K562 (cell line): ENCODE measurements at regions not wholly inside any gene's neighbourhood (a gene's known extent, or its start where the extent isn't known, plus 50 kb on each side); places are given as distances from the start of the nearest gene placed in this dataset.
A peak's percentile ranks its signal among the peaks of the same experiment; 100 is the strongest.

Experiments used
- ATAC-seq: fragments of 200-7000 bp; cut with Tn5 transposase; 3 replicates; pipeline ENCODE4 v1.9.1; 2020; ENCODE audit warnings: moderate library complexity
- BruUV-seq: library from RNA; stranded (reverse); fragments of 400-500 nt; replicated peaks from 2 replicates; lab custom pipeline; 2021; lab: Mats Ljungman, UMichigan
- CTCF ChIA-PET: fragments of 300-600 bp; formaldehyde crosslinking; extraction: SDS; loops from one replicate; lab custom pipeline; 2021; ENCODE audit warnings: low intra/inter-chr PET ratio; lab: Yijun Ruan, JAX
- POLR2A ChIA-PET: fragments of 300-600, 350-650 bp; sonication (Branson Sonifier 250); formaldehyde crosslinking; extraction: SDS; loops from one replicate; lab custom pipeline; 2021; ENCODE audit warnings: antibody characterized with exemption, inconsistent platforms; lab: Yijun Ruan, JAX
- DNase-seq, 4 experiments: peaks; one replicate each; pipeline versions ENCODE4 v3.0.0 to v3.0.0-alpha.2; 2011 to 2018; ENCODE audit warnings: low spot score in 3 of 4, mixed read lengths in 3 of 4; ENCODE audit errors: extremely low read depth in 1 of 4
- FAIRE-seq: peaks from 2 replicates; lab custom pipeline; 2011; peaks lifted over from hg19 to GRCh38; lab: Jason Lieb, UNC
- H2AFZ ChIP-seq: 2 replicates; pipeline ENCODE4 v1.6.0; 2011; ENCODE audit warnings: low read depth, low read length, control low read depth, inconsistent platforms
- H3K27ac ChIP-seq: fragments of 200-600 bp; 3 replicates; pipeline ENCODE4 v1.8.0; 2011; ENCODE audit warnings: low read depth, mild to moderate bottlenecking, control low read depth, inconsistent platforms, low read length, moderate library complexity, mixed read lengths; ENCODE audit errors: extremely low read depth
- H3K27me3 ChIP-seq, 2 experiments: fragments of 300-600 bp in 1 of 2; 2 replicates in 1 of 2; 3 replicates in 1 of 2; pipeline versions ENCODE4 v1.6.0 to v1.8.0; 2011; ENCODE audit warnings: inconsistent platforms in 2 of 2, low read length in 2 of 2, mild to moderate bottlenecking in 1 of 2, mixed read lengths in 1 of 2, moderate library complexity in 1 of 2; ENCODE audit not compliant: control insufficient read depth in 2 of 2, insufficient read depth in 2 of 2
- H3K36me3 ChIP-seq: fragments of 300-600 bp; 3 replicates; pipeline ENCODE4 v1.8.0; 2011; ENCODE audit warnings: mild to moderate bottlenecking, low read length, inconsistent platforms; ENCODE audit not compliant: control insufficient read depth, insufficient read depth
- H3K4me1 ChIP-seq, 2 experiments: fragments of 200-600 bp in 1 of 2; replicated peaks in 1 of 2; 2 replicates in 1 of 2; 3 replicates in 1 of 2; pipeline versions ENCODE4 v1.5.1 to v1.8.0; 2011; ENCODE audit warnings: inconsistent platforms in 2 of 2, low read length in 2 of 2, mild to moderate bottlenecking in 1 of 2, mixed read lengths in 1 of 2, moderate library complexity in 1 of 2; ENCODE audit not compliant: control insufficient read depth in 2 of 2, insufficient read depth in 2 of 2
- H3K4me2 ChIP-seq: 2 replicates; pipeline ENCODE4 v1.6.1; 2011; ENCODE audit warnings: low read length, control low read depth, inconsistent platforms, mixed read lengths; ENCODE audit not compliant: insufficient read depth
- H3K4me3 ChIP-seq: fragments of 200-600 bp; sonication (generic), shearing (Covaris generic); 2 replicates; pipeline ENCODE4 v1.5.1; 2016; ENCODE audit warnings: control low read depth, inconsistent platforms
- H3K79me2 ChIP-seq: fragments of 200-600 bp; 3 replicates; pipeline ENCODE4 v1.8.0; 2011; ENCODE audit warnings: low read length, inconsistent platforms; ENCODE audit not compliant: control insufficient read depth, insufficient read depth
- H3K9ac ChIP-seq, 2 experiments: 2 replicates each; pipeline versions ENCODE4 v1.6.0 to v1.6.1; 2011; ENCODE audit warnings: low read depth in 2 of 2, low read length in 2 of 2, control low read depth in 1 of 2, inconsistent platforms in 1 of 2, mild to moderate bottlenecking in 1 of 2, mixed read lengths in 1 of 2; ENCODE audit not compliant: insufficient read depth in 1 of 2
- H3K9me1 ChIP-seq: one replicate; pipeline ENCODE4 v1.6.0; 2011; ENCODE audit warnings: inconsistent platforms, mild to moderate bottlenecking, low read length, moderate library complexity; ENCODE audit not compliant: control insufficient read depth, insufficient read depth
- H3K9me3 ChIP-seq: replicated peaks from 2 replicates; pipeline ENCODE4 v1.5.1; 2011; ENCODE audit warnings: low read depth, low read length, inconsistent platforms; ENCODE audit not compliant: control insufficient read depth, insufficient read depth
- H4K20me1 ChIP-seq: replicated peaks from 2 replicates; pipeline ENCODE4 v1.6.1; 2011; ENCODE audit warnings: low read length, inconsistent platforms, mixed read lengths; ENCODE audit not compliant: control insufficient read depth, insufficient read depth
- BRF1 ChIP-seq: IDR thresholded peaks from 3 replicates; pipeline ENCODE4 v1.6.1; 2011; ENCODE audit warnings: borderline replicate concordance, mild to moderate bottlenecking; ENCODE audit not compliant: insufficient read length; ENCODE audit errors: extremely low read depth
- DACH1 ChIP-seq: fragments of 450-650 bp; IDR thresholded peaks from 2 replicates; pipeline ENCODE4 v1.6.1; 2018; ENCODE audit not compliant: partially characterized antibody
- DPF2 ChIP-seq: fragments of 450-650 bp; IDR thresholded peaks from 2 replicates; pipeline ENCODE4 v1.6.1; 2016
- GABPA ChIP-seq: fragments of 200-800 bp; sonication (Bioruptor generic); conservative IDR thresholded peaks from 2 replicates; pipeline ENCODE4 v1.6.1; 2016; ENCODE audit warnings: low read depth, missing genetic modification characterization, missing compliant biosample characterization
- HOMEZ ChIP-seq: fragments of 250-450 bp; sonication (Bioruptor Pico); IDR thresholded peaks from 2 replicates; pipeline ENCODE4 v1.4.0; 2020; ENCODE audit warnings: mild to moderate bottlenecking, moderate library complexity
- NELFE ChIP-seq: IDR thresholded peaks from 2 replicates; pipeline ENCODE4 v1.6.1; 2011; ENCODE audit warnings: mild to moderate bottlenecking; ENCODE audit not compliant: insufficient read depth, insufficient read length
- SAFB2 ChIP-seq: fragments of 200-400 bp; formaldehyde crosslinking; IDR thresholded peaks from 2 replicates; pipeline ENCODE4 v1.6.1; 2018; ENCODE audit warnings: borderline replicate concordance, low read length, low read depth, moderate library complexity; ENCODE audit not compliant: severe bottlenecking
- WGBS: fragments of 100-300 bp; shearing (Covaris generic); methylation state at CpG from one replicate; pipeline ENCODE4 v1.1.6; 2016; ENCODE audit warnings: low coverage, mixed read lengths; ENCODE audit not compliant: insufficient coverage; ENCODE audit errors: missing lambda C conversion rate; 5-methylcytosine and 5-hydroxymethylcytosine counted together
- in situ Hi-C: fragments of 300-500 bp; cut with MboI; formaldehyde crosslinking; loops from 4 replicates; pipeline ENCODE4 v1.15.0; 2018; ENCODE audit warnings: inconsistent platforms, mixed read lengths
- intact Hi-C: fragments of 100-400 bp; cut with micrococcal nuclease; formaldehyde crosslinking; loops from 2 replicates; pipeline ENCODE4 v1.14.2; 2022
- TF ChIP-seq, protein P1 (sequence below): fragments of 450-650 bp; IDR thresholded peaks from 2 replicates; pipeline ENCODE4 v1.6.1; 2016; ENCODE audit warnings: mild to moderate bottlenecking, moderate library complexity

- no peaks in the 10 kb centered on the region for H3K36me3 ChIP-seq
- WGBS, result 34% methylated on average over 3 of the region's 3 CpGs
- H3K4me2 ChIP-seq, result no peak overlapping the region
- no peaks in the 10 kb centered on the region for H3K9me3 ChIP-seq
- in situ Hi-C loops (no loop called here), intact Hi-C loops (no loop called here)
- TF ChIP-seq DPF2 (no peak), HOMEZ (CRISPR knock-in tag) (no peak), GABPA (tag) (peak; percentile 41; the same call in 1 of the 2 replicates), BRF1 (no peak), NELFE (no peak), SAFB2 (no peak), DACH1 (no peak)
- TF ChIP-seq, protein P1, sequence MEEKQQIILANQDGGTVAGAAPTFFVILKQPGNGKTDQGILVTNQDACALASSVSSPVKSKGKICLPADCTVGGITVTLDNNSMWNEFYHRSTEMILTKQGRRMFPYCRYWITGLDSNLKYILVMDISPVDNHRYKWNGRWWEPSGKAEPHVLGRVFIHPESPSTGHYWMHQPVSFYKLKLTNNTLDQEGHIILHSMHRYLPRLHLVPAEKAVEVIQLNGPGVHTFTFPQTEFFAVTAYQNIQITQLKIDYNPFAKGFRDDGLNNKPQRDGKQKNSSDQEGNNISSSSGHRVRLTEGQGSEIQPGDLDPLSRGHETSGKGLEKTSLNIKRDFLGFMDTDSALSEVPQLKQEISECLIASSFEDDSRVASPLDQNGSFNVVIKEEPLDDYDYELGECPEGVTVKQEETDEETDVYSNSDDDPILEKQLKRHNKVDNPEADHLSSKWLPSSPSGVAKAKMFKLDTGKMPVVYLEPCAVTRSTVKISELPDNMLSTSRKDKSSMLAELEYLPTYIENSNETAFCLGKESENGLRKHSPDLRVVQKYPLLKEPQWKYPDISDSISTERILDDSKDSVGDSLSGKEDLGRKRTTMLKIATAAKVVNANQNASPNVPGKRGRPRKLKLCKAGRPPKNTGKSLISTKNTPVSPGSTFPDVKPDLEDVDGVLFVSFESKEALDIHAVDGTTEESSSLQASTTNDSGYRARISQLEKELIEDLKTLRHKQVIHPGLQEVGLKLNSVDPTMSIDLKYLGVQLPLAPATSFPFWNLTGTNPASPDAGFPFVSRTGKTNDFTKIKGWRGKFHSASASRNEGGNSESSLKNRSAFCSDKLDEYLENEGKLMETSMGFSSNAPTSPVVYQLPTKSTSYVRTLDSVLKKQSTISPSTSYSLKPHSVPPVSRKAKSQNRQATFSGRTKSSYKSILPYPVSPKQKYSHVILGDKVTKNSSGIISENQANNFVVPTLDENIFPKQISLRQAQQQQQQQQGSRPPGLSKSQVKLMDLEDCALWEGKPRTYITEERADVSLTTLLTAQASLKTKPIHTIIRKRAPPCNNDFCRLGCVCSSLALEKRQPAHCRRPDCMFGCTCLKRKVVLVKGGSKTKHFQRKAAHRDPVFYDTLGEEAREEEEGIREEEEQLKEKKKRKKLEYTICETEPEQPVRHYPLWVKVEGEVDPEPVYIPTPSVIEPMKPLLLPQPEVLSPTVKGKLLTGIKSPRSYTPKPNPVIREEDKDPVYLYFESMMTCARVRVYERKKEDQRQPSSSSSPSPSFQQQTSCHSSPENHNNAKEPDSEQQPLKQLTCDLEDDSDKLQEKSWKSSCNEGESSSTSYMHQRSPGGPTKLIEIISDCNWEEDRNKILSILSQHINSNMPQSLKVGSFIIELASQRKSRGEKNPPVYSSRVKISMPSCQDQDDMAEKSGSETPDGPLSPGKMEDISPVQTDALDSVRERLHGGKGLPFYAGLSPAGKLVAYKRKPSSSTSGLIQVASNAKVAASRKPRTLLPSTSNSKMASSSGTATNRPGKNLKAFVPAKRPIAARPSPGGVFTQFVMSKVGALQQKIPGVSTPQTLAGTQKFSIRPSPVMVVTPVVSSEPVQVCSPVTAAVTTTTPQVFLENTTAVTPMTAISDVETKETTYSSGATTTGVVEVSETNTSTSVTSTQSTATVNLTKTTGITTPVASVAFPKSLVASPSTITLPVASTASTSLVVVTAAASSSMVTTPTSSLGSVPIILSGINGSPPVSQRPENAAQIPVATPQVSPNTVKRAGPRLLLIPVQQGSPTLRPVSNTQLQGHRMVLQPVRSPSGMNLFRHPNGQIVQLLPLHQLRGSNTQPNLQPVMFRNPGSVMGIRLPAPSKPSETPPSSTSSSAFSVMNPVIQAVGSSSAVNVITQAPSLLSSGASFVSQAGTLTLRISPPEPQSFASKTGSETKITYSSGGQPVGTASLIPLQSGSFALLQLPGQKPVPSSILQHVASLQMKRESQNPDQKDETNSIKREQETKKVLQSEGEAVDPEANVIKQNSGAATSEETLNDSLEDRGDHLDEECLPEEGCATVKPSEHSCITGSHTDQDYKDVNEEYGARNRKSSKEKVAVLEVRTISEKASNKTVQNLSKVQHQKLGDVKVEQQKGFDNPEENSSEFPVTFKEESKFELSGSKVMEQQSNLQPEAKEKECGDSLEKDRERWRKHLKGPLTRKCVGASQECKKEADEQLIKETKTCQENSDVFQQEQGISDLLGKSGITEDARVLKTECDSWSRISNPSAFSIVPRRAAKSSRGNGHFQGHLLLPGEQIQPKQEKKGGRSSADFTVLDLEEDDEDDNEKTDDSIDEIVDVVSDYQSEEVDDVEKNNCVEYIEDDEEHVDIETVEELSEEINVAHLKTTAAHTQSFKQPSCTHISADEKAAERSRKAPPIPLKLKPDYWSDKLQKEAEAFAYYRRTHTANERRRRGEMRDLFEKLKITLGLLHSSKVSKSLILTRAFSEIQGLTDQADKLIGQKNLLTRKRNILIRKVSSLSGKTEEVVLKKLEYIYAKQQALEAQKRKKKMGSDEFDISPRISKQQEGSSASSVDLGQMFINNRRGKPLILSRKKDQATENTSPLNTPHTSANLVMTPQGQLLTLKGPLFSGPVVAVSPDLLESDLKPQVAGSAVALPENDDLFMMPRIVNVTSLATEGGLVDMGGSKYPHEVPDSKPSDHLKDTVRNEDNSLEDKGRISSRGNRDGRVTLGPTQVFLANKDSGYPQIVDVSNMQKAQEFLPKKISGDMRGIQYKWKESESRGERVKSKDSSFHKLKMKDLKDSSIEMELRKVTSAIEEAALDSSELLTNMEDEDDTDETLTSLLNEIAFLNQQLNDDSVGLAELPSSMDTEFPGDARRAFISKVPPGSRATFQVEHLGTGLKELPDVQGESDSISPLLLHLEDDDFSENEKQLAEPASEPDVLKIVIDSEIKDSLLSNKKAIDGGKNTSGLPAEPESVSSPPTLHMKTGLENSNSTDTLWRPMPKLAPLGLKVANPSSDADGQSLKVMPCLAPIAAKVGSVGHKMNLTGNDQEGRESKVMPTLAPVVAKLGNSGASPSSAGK, result peak; percentile 40; the same call in 1 of the 2 replicates
- no peaks in the 10 kb centered on the region for H4K20me1 ChIP-seq
- peak overlapping the region; percentile 91 for H2AFZ ChIP-seq
- H3K4me3 ChIP-seq, result no peak overlapping the region
- FAIRE-seq (no peak), ATAC-seq (peak; percentile 43), DNase-seq (no peak)
- CTCF ChIA-PET, result no interaction called here
- no peak overlapping the region for H3K9ac ChIP-seq
- POLR2A ChIA-PET, result interaction anchor here (0.6 kb wide), 1 partner anchor 16 kb away, joined by 3 read pairs; no protein-coding TSS in a partner anchor
- no peaks in the 10 kb centered on the region for H3K79me2 ChIP-seq
- no peaks in the 10 kb centered on the region for H3K9me1 ChIP-seq
- no TSS peak for BruUV-seq
- peaks cover 0 to 15% of the 10 kb centered on the region in 2 experiments; a peak in 4 of 5 replicates for H3K4me1 ChIP-seq
- H3K27me3 ChIP-seq, result no peaks in the 10 kb centered on the region
- no peak overlapping the region for H3K27ac ChIP-seq
Observed at GRCh38 chr6:16060039-16060438, 68.8 kb upstream of the MYLIP start.
